DOHH2 (cell line): ENCODE measurements at regions not wholly inside any gene's neighbourhood (a gene's known extent, or its start where the extent isn't known, plus 50 kb on each side); places are given as distances from the start of the nearest gene placed in this dataset.

Experiments used
- CTCF ChIP-seq: fragments of 200-600 bp; sonication (generic); IDR thresholded peaks from one replicate; pipeline ENCODE4 v1.5.1; 2014; ENCODE audit warnings: antibody characterized with exemption, mild to moderate bottlenecking, low read depth, low read length; ENCODE audit not compliant: poor library complexity, severe bottlenecking
- EZH2phosphoT487 ChIP-seq: fragments of 200-600 bp; sonication (generic); IDR thresholded peaks from 2 replicates; pipeline ENCODE4 v1.6.1; 2017; ENCODE audit warnings: borderline replicate concordance, mild to moderate bottlenecking, antibody characterized with exemption, low read length, moderate library complexity, mixed read lengths

GRCh38 chr9:8254541-8254940 lies 455.0 kb upstream of the DMAC1 start:
- TF ChIP-seq CTCF (no peak), EZH2phosphoT487 (no peak)
